Thoracic aorta (tissue), 2 donors: ENCODE measurements at regions not wholly inside any gene's neighbourhood (a gene's known extent, or its start where the extent isn't known, plus 50 kb on each side); places are given as distances from the start of the nearest gene placed in this dataset.

Experiments used
- ATAC-seq: fragments of 150-250 bp; one replicate; pipeline ENCODE4 v1.8.0; 2017; ENCODE audit warnings: low read depth; ENCODE audit not compliant: insufficient number of reproducible peaks, low FRiP score
- DNase-seq: peaks from one replicate; pipeline ENCODE4 v3.0.0-alpha.2; 2020; ENCODE audit warnings: low spot score
- H3K27ac ChIP-seq, 2 donors: fragments of 200-600 bp; sonication (generic); 1 replicate in 1 of 2; 2 replicates in 1 of 2; pipeline ENCODE4 v1.5.1; 2016; ENCODE audit warnings: mild to moderate bottlenecking in 2 of 2, moderate library complexity in 2 of 2
- H3K27me3 ChIP-seq: fragments of 200-600 bp; sonication (generic); replicated peaks from 2 replicates; pipeline ENCODE4 v1.6.0; 2016; ENCODE audit warnings: mild to moderate bottlenecking; ENCODE audit not compliant: insufficient read depth
- H3K36me3 ChIP-seq: fragments of 200-600 bp; sonication (generic); one replicate; pipeline ENCODE4 v1.5.1; 2016
- H3K4me1 ChIP-seq, 2 donors: fragments of 200-600 bp; sonication (generic); 1 replicate in 1 of 2; 2 replicates in 1 of 2; pipeline versions ENCODE4 v1.5.1 to v1.6.0; 2016; ENCODE audit warnings: low read depth in 2 of 2, mild to moderate bottlenecking in 1 of 2; ENCODE audit not compliant: control insufficient read depth in 1 of 2
- H3K4me3 ChIP-seq: fragments of 200-600 bp; sonication (generic); 2 replicates; pipeline ENCODE4 v1.5.1; 2016; ENCODE audit warnings: mild to moderate bottlenecking
- H3K9me3 ChIP-seq: fragments of 200-600 bp; sonication (generic); 2 replicates; pipeline ENCODE4 v1.5.1; 2016
- TF ChIP-seq, protein P1 (sequence below): fragments of 200-600 bp; sonication (generic); IDR thresholded peaks from one replicate; pipeline ENCODE4 v1.5.1; 2019; ENCODE audit warnings: antibody characterized with exemption

DNA sequence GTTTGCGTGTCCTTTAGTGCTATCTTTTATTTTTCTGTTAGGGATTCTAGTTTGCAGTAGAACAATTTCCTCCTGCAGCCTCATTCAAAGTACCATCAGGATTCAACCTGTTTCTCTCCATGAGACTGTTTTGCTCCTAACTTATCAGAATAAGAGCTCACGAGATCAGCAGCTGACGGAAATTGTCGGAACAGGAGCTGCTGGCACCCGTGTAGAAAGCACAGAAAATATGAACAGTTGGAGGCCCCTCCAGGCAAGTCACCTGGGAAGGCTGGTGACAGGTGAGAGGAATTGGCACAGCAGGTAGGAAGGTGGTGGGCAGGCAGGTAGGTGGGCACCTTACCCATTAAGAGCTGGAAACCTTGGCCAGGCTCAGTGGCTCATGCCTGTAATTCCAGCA lies 368.6 kb downstream of the CDH26 start:
- H3K27me3 ChIP-seq, result no peaks in the 10 kb centered on the region
- no peak overlapping the region for H3K27ac ChIP-seq
- no peak for ATAC-seq
- no peaks in the 10 kb centered on the region for H3K4me1 ChIP-seq
- TF ChIP-seq, protein P1, sequence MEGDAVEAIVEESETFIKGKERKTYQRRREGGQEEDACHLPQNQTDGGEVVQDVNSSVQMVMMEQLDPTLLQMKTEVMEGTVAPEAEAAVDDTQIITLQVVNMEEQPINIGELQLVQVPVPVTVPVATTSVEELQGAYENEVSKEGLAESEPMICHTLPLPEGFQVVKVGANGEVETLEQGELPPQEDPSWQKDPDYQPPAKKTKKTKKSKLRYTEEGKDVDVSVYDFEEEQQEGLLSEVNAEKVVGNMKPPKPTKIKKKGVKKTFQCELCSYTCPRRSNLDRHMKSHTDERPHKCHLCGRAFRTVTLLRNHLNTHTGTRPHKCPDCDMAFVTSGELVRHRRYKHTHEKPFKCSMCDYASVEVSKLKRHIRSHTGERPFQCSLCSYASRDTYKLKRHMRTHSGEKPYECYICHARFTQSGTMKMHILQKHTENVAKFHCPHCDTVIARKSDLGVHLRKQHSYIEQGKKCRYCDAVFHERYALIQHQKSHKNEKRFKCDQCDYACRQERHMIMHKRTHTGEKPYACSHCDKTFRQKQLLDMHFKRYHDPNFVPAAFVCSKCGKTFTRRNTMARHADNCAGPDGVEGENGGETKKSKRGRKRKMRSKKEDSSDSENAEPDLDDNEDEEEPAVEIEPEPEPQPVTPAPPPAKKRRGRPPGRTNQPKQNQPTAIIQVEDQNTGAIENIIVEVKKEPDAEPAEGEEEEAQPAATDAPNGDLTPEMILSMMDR, result no peak
- no peak for DNase-seq
- no peaks in the 10 kb centered on the region for H3K9me3 ChIP-seq
- H3K36me3 ChIP-seq, result no peaks in the 10 kb centered on the region
- H3K4me3 ChIP-seq, result no peak overlapping the region

DNA sequence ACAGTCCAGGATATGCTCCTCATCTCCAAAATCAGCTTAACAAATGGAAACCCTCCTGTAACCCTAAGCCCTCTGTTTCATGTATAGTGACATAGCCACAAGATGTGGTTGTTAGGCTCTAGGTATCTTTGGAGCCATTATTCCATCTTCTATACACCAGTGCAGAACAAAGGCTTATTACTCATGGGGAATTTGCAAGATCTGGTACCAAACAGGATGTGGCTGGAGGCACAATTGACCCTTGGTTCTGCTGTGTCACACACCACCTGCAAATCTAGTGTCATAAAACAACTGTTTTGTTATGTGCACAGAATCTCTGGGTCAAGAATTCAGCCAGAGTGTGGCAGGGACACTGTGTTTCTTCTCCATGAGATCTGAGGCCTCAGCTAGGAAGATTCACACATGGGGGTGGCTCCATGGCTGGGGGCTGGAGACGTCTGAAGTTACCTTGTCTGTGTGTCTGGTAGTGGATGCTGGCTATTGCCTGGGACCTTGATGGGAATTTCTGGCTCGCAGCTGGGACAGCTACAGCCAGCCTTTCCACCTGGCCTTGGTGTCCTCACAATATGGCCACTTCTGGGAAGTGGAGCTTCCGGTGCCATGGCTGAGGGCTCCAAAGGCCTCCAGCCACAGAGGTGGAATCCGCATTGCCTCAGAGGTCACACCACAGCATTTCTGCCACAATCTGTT lies 369.9 kb downstream of the CDH26 start:
- no peaks in the 10 kb centered on the region for H3K4me1 ChIP-seq
- no peaks in the 10 kb centered on the region for H3K9me3 ChIP-seq
- H3K36me3 ChIP-seq, result no peaks in the 10 kb centered on the region
- TF ChIP-seq, protein P1, result no peak
- ATAC-seq (no peak), DNase-seq (no peak)
- no peaks in the 10 kb centered on the region for H3K27me3 ChIP-seq
- no peak overlapping the region for H3K4me3 ChIP-seq
- no peak overlapping the region for H3K27ac ChIP-seq

DNA sequence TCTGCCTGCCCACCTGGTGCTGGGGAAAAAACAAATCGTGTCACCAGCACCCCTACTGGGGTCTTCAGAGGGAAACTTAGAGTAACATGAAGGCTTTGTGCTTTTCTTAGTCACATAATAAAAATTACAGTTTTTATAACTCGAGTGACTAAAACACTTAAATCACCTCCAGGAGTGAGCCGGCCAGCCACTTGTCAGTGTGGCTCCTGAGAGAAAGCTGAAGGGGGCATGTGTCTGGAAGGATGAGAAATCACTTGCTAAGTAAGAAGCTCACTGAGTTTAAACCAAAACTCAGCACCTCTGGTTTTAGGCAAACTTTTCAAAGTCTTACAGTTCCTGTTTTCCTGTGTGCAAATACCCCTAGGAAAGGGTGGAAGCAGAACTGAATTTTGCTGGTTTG lies 372.2 kb downstream of the CDH26 start:
- DNase-seq (no peak), ATAC-seq (no peak)
- no peak overlapping the region for H3K27ac ChIP-seq
- no peaks in the 10 kb centered on the region for H3K27me3 ChIP-seq
- no peak overlapping the region for H3K4me3 ChIP-seq
- TF ChIP-seq, protein P1, result no peak
- no peaks in the 10 kb centered on the region for H3K4me1 ChIP-seq
- H3K36me3 ChIP-seq, result no peaks in the 10 kb centered on the region
- no peaks in the 10 kb centered on the region for H3K9me3 ChIP-seq

DNA sequence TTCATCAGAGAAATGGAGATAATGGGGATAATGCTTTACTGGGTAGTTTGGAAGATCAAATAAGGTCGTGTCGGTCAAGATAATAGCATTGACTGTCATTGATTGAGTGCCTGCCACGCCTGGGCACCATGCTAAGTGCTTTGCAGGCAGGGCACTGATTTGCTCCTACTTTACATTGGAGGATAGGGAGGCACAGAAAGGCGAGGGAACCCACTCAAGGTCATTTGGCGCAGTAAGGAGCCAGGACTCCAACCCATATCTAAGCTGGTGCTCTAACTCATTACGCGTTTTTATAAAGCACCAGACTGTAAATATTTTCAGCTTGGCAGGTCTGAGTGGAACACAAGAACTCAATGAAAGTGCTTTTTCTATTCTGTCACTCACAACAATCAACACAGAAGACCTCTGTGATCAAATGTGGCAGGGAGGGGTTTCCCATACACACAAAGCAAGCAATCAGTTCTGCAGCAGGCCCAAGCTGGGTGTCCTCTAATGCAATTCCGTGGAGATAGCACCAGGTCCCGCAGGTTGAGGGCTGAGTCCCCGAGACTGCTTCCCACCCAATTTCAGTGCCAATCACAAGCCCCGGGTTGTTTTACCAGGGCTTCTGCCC lies 373.6 kb downstream of the CDH26 start:
- Histone ChIP-seq H3K27me3 (no peaks in the 10 kb centered on the region), H3K4me3 (no peak overlapping the region), H3K4me1 (no peaks in the 10 kb centered on the region), H3K27ac (no peak overlapping the region), H3K9me3 (no peaks in the 10 kb centered on the region), H3K36me3 (no peaks in the 10 kb centered on the region)
- DNase-seq (no peak), ATAC-seq (no peak)
- TF ChIP-seq, protein P1, result no peak

DNA sequence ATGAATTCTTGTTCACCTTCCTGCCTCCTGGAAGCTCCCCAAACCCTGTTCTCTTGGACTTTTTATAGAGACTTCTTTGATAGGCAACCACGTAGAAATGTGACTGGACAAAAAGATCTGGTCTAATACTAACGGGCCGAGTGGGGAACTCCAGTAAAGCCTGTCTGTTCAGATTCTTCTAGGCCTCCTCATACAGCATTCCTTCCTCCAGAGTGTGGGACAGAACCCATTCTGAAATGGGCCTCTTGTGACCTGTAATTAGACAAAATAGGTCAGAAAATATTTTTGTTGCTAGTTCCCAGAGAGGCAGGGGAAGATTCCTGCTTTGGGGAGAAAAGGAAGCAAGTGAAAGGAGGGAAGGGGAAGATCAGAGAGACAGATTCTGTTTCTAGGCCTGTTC lies 374.3 kb downstream of the CDH26 start:
- Histone ChIP-seq H3K27me3 (no peaks in the 10 kb centered on the region), H3K4me1 (no peaks in the 10 kb centered on the region), H3K4me3 (no peak overlapping the region), H3K9me3 (no peaks in the 10 kb centered on the region), H3K36me3 (no peaks in the 10 kb centered on the region), H3K27ac (no peak overlapping the region)
- ATAC-seq, result no peak
- TF ChIP-seq, protein P1, result no peak
- DNase-seq, result no peak
